ENCODE measurements at regions not wholly inside any gene's neighbourhood (a gene's known extent, or its start where the extent isn't known, plus 50 kb on each side); places are given as distances from the start of the nearest gene placed in this dataset.

DNA sequence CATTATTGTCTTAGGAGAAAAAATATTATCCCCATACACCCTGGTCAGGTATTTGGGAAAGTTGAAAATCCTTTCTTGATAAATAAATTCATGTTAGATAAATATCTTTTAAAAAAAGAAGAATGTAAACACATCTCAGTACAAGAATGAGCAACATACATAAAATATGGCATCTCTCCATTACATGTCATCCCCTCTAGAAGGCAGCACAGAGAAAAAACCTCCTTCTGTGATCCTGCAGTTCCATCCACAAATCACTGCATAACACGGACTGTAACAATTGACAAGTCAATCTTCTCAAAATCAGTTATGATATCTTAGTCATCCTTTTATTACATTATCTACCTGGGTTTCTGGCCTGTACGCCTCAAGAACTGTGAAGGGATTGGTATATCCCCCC, 683.9 kb upstream of the KLHL1 start:
- H2AFZ ChIP-seq (ENCODE audit: low read depth, low read length), result no peak overlapping the region
- no peak overlapping the region for H3K4me2 ChIP-seq (ENCODE audit: insufficient read depth, low read length)
- H3K36me3 ChIP-seq (ENCODE audit: insufficient read depth, low read length), result no peaks in the 10 kb centered on the region

GRCh38 chr13:70789751-70790150, 681.5 kb upstream of the KLHL1 start:
- ATAC-seq (ENCODE audit: insufficient read depth, low read depth) (no peak), DNase-seq (no peak)
- TF ChIP-seq CTCF (IDR thresholded peaks at IDR 0.05; ENCODE audit: borderline replicate concordance, extremely low read depth, low read length, poor library complexity, severe bottlenecking) (no peak), EZH2 (IDR thresholded peaks at IDR 0.05; ENCODE audit: borderline replicate concordance, low read depth, low read length, severe bottlenecking) (no peak)
- Histone ChIP-seq H4K20me1 (ENCODE audit: insufficient read depth, low read length) (no peaks in the 10 kb centered on the region), H3K36me3 (ENCODE audit: insufficient read depth, low read length) (no peaks in the 10 kb centered on the region), H2AFZ (ENCODE audit: low read depth, low read length) (no peak overlapping the region), H3K9me3 (ENCODE audit: insufficient read depth, low read length, severe bottlenecking) (no peaks in the 10 kb centered on the region), H3K27ac (ENCODE audit: low read length) (no peak overlapping the region), H3K4me1 (ENCODE audit: insufficient read depth, low read length) (no peaks in the 10 kb centered on the region), H3K4me3 (ENCODE audit: low read depth in 1 of 2, low read length in 2 of 2) (no peak overlapping the region), H3K79me2 (ENCODE audit: insufficient read depth, low read length) (no peaks in the 10 kb centered on the region), H3K4me2 (ENCODE audit: insufficient read depth, low read length) (no peak overlapping the region), H3K27me3 (ENCODE audit: insufficient read depth, low read length, poor library complexity) (no peaks in the 10 kb centered on the region), H3K9ac (ENCODE audit: low read depth, low read length) (no peak overlapping the region)

More for the DNA sequence above, 683.9 kb upstream of the KLHL1 start:
- no peaks in the 10 kb centered on the region for H3K9me3 ChIP-seq (ENCODE audit: insufficient read depth, low read length, severe bottlenecking)
- no peaks in the 10 kb centered on the region for H3K79me2 ChIP-seq (ENCODE audit: insufficient read depth, low read length)
- H3K4me3 ChIP-seq (ENCODE audit: low read depth in 1 of 2, low read length in 2 of 2), result no peak overlapping the region
- H3K27me3 ChIP-seq (ENCODE audit: insufficient read depth, low read length, poor library complexity), result no peaks in the 10 kb centered on the region
- no peak overlapping the region for H3K27ac ChIP-seq (ENCODE audit: low read length)
- no peaks in the 10 kb centered on the region for H3K4me1 ChIP-seq (ENCODE audit: insufficient read depth, low read length)
- TF ChIP-seq EZH2 (IDR thresholded peaks at IDR 0.05; ENCODE audit: borderline replicate concordance, low read depth, low read length, severe bottlenecking), result no peak
- no peak for ATAC-seq (ENCODE audit: insufficient read depth, low read depth)
- no peak for DNase-seq
- no peaks in the 10 kb centered on the region for H4K20me1 ChIP-seq (ENCODE audit: insufficient read depth, low read length)
- no peak overlapping the region for H3K9ac ChIP-seq (ENCODE audit: low read depth, low read length)

DNA sequence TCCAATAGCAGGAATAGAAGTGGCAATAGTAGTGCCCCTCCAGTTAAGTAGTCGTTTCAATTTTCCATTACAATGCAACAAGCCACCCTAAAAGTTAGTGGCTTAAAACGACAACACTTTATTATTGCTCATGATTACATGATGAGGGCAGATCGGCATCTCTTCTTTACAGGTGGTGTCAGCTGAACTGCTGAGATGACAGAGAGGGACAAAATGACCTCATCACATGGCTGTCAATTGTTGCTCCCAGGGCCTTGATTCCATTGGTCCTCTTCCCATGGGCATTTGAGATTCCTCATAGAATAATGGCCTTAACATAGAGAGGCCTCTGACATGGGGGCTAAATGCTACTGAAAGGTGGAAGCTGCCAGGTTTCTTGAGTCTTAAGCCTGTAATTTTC, 679.8 kb upstream of the KLHL1 start:
- Histone ChIP-seq H4K20me1 (ENCODE audit: insufficient read depth, low read length) (no peaks in the 10 kb centered on the region), H3K9ac (ENCODE audit: low read depth, low read length) (no peak overlapping the region), H3K27ac (ENCODE audit: low read length) (no peak overlapping the region), H3K27me3 (ENCODE audit: insufficient read depth, low read length, poor library complexity) (no peaks in the 10 kb centered on the region), H2AFZ (ENCODE audit: low read depth, low read length) (no peak overlapping the region), H3K4me3 (ENCODE audit: low read depth in 1 of 2, low read length in 2 of 2) (no peak overlapping the region), H3K36me3 (ENCODE audit: insufficient read depth, low read length) (no peaks in the 10 kb centered on the region), H3K79me2 (ENCODE audit: insufficient read depth, low read length) (no peaks in the 10 kb centered on the region), H3K4me2 (ENCODE audit: insufficient read depth, low read length) (no peak overlapping the region), H3K9me3 (ENCODE audit: insufficient read depth, low read length, severe bottlenecking) (no peaks in the 10 kb centered on the region), H3K4me1 (ENCODE audit: insufficient read depth, low read length) (no peaks in the 10 kb centered on the region)
- ATAC-seq (ENCODE audit: insufficient read depth, low read depth) (no peak), DNase-seq (no peak)
- TF ChIP-seq EZH2 (IDR thresholded peaks at IDR 0.05; ENCODE audit: borderline replicate concordance, low read depth, low read length, severe bottlenecking) (no peak), CTCF (IDR thresholded peaks at IDR 0.05; ENCODE audit: borderline replicate concordance, extremely low read depth, low read length, poor library complexity, severe bottlenecking) (no peak)

GRCh38 chr13:70784207-70784989, 676.1 kb upstream of the KLHL1 start:
- Histone ChIP-seq H3K27me3 (ENCODE audit: insufficient read depth, low read length, poor library complexity) (no peaks in the 10 kb centered on the region), H2AFZ (ENCODE audit: low read depth, low read length) (no peak overlapping the region), H3K27ac (ENCODE audit: low read length) (no peak overlapping the region), H3K9ac (ENCODE audit: low read depth, low read length) (no peak overlapping the region), H3K4me1 (ENCODE audit: insufficient read depth, low read length) (no peaks in the 10 kb centered on the region), H3K9me3 (ENCODE audit: insufficient read depth, low read length, severe bottlenecking) (no peaks in the 10 kb centered on the region), H3K79me2 (ENCODE audit: insufficient read depth, low read length) (no peaks in the 10 kb centered on the region), H3K36me3 (ENCODE audit: insufficient read depth, low read length) (no peaks in the 10 kb centered on the region), H3K4me3 (ENCODE audit: low read depth in 1 of 2, low read length in 2 of 2) (no peak overlapping the region), H3K4me2 (ENCODE audit: insufficient read depth, low read length) (no peak overlapping the region), H4K20me1 (ENCODE audit: insufficient read depth, low read length) (no peaks in the 10 kb centered on the region)
- no peak for ATAC-seq (ENCODE audit: insufficient read depth, low read depth)
- no peak for TF ChIP-seq CTCF (IDR thresholded peaks at IDR 0.05; ENCODE audit: borderline replicate concordance, extremely low read depth, low read length, poor library complexity, severe bottlenecking)
- no peak for TF ChIP-seq EZH2 (IDR thresholded peaks at IDR 0.05; ENCODE audit: borderline replicate concordance, low read depth, low read length, severe bottlenecking)
- DNase-seq, result no peak

All from DND-41 (cell line).